ENCODE measurements at regions not wholly inside any gene's neighbourhood (a gene's known extent, or its start where the extent isn't known, plus 50 kb on each side); places are given as distances from the start of the nearest gene placed in this dataset.

GRCh38 chr5:8396756-8397155 lies 527.8 kb downstream of the MTRR start:
- Histone ChIP-seq H3K4me3 (replicated peaks in 1 of 3; ENCODE audit: insufficient read depth in 1 of 3, low read depth in 2 of 3, low read length in 3 of 3) (no peak overlapping the region), H3K4me1 (ENCODE audit: insufficient read depth, low read length) (no peaks in the 10 kb centered on the region), H2AFZ (ENCODE audit: low read length) (no peak overlapping the region), H3K79me2 (ENCODE audit: insufficient read depth, low read length) (no peaks in the 10 kb centered on the region), H3K27me3 (ENCODE audit: control insufficient read depth in 1 of 2, insufficient read depth in 2 of 2, low read length in 2 of 2) (no peaks in the 10 kb centered on the region), H4K20me1 (ENCODE audit: insufficient read depth, low read length) (no peaks in the 10 kb centered on the region), H3K9me3 (ENCODE audit: low read length) (0 out of 2 replicates have a peak, but pooled peaks cover 5% of the 10 kb centered on the region), H3K9ac (ENCODE audit: insufficient read depth, low read depth, low read length) (no peak overlapping the region), H3K4me2 (ENCODE audit: low read depth, low read length) (no peak overlapping the region), H3K36me3 (replicated peaks in 1 of 2; ENCODE audit: control insufficient read depth in 1 of 2, insufficient read depth in 2 of 2, low read length in 2 of 2) (no peaks in the 10 kb centered on the region), H3K27ac (ENCODE audit: extremely low read length, insufficient read depth, low read length) (no peak overlapping the region)
- CTCF ChIA-PET (ENCODE audit: low intra/inter-chr PET ratio, low total read pairs), result no interaction called here
- POLR2A ChIA-PET, result no interaction called here
- no peak for ATAC-seq
- DNase-seq (ENCODE audit: low spot score), result no peak
- WGBS (ENCODE audit: low lambda C conversion rate), result 0% methylated on average over 2 of the region's 2 CpGs
- BruUV-seq (replicated peaks), result no TSS peak
- intact Hi-C loops (cut with micrococcal nuclease; ENCODE audit: unreplicated experiment), result no loop called here
- no peak for FAIRE-seq
- no peak for TF ChIP-seq HOXD1 (CRISPR knock-in tag; IDR thresholded peaks at IDR 0.05)
- TF ChIP-seq CREB1 (IDR thresholded peaks at IDR 0.05), result no peak
- no peak for TF ChIP-seq CREB1 (CRISPR knock-in tag; IDR thresholded peaks at IDR 0.05)
- no peak for TF ChIP-seq MEIS1 (CRISPR knock-in tag; IDR thresholded peaks at IDR 0.05; ENCODE audit: borderline replicate concordance)
- no peak for TF ChIP-seq SATB2 (CRISPR knock-in tag; IDR thresholded peaks at IDR 0.05)
- TF ChIP-seq, protein P1, sequence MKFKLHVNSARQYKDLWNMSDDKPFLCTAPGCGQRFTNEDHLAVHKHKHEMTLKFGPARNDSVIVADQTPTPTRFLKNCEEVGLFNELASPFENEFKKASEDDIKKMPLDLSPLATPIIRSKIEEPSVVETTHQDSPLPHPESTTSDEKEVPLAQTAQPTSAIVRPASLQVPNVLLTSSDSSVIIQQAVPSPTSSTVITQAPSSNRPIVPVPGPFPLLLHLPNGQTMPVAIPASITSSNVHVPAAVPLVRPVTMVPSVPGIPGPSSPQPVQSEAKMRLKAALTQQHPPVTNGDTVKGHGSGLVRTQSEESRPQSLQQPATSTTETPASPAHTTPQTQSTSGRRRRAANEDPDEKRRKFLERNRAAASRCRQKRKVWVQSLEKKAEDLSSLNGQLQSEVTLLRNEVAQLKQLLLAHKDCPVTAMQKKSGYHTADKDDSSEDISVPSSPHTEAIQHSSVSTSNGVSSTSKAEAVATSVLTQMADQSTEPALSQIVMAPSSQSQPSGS (CRISPR knock-in tag; IDR thresholded peaks at IDR 0.05), result no peak
- TF ChIP-seq NFYC (CRISPR knock-in tag; IDR thresholded peaks at IDR 0.05), result no peak
- TF ChIP-seq, protein P2, sequence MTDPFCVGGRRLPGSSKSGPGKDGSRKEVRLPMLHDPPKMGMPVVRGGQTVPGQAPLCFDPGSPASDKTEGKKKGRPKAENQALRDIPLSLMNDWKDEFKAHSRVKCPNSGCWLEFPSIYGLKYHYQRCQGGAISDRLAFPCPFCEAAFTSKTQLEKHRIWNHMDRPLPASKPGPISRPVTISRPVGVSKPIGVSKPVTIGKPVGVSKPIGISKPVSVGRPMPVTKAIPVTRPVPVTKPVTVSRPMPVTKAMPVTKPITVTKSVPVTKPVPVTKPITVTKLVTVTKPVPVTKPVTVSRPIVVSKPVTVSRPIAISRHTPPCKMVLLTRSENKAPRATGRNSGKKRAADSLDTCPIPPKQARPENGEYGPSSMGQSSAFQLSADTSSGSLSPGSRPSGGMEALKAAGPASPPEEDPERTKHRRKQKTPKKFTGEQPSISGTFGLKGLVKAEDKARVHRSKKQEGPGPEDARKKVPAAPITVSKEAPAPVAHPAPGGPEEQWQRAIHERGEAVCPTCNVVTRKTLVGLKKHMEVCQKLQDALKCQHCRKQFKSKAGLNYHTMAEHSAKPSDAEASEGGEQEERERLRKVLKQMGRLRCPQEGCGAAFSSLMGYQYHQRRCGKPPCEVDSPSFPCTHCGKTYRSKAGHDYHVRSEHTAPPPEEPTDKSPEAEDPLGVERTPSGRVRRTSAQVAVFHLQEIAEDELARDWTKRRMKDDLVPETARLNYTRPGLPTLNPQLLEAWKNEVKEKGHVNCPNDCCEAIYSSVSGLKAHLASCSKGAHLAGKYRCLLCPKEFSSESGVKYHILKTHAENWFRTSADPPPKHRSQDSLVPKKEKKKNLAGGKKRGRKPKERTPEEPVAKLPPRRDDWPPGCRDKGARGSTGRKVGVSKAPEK (CRISPR knock-in tag; IDR thresholded peaks at IDR 0.05; ENCODE audit: borderline replicate concordance), result no peak
- TF ChIP-seq ZNF660 (CRISPR knock-in tag; IDR thresholded peaks at IDR 0.05; ENCODE audit: borderline replicate concordance, low read depth), result no peak
- in situ Hi-C loops (cut with HindIII; ENCODE audit: extremely low pct_ligation_motif_present, low pct_unique_long_range_greater_than_20kb), result no loop called here
